Osteoblast (primary cell): ENCODE measurements at regions not wholly inside any gene's neighbourhood (a gene's known extent, or its start where the extent isn't known, plus 50 kb on each side); places are given as distances from the start of the nearest gene placed in this dataset.

ENCODE experiments used
- DNase-seq: peaks from one replicate; pipeline ENCODE4 v3.0.0; 2011; ENCODE audit warnings: low spot score, mixed read lengths; ENCODE audit not compliant: insufficient read length; ENCODE audit errors: missing footprints
- H2AFZ ChIP-seq: 2 replicates; pipeline ENCODE4 v1.6.0; 2011; ENCODE audit warnings: mild to moderate bottlenecking, low read length
- H3K27ac ChIP-seq: 2 replicates; pipeline ENCODE4 v1.5.1; 2011; ENCODE audit warnings: mild to moderate bottlenecking, low read depth, low read length, moderate library complexity
- H3K27me3 ChIP-seq: 2 replicates; pipeline ENCODE4 v1.6.0; 2012; ENCODE audit warnings: mild to moderate bottlenecking, control low read depth, inconsistent platforms, low read length, moderate library complexity; ENCODE audit not compliant: insufficient read depth
- H3K36me3 ChIP-seq: 2 replicates; pipeline ENCODE4 v1.5.1; 2011; ENCODE audit warnings: mild to moderate bottlenecking, low read length, control low read depth, moderate library complexity; ENCODE audit not compliant: insufficient read depth
- H3K4me1 ChIP-seq: 2 replicates; pipeline ENCODE4 v1.5.1; 2011; ENCODE audit warnings: mild to moderate bottlenecking, low read length, control low read depth, moderate library complexity; ENCODE audit not compliant: insufficient read depth
- H3K4me2 ChIP-seq: 2 replicates; pipeline ENCODE4 v1.6.0; 2011; ENCODE audit warnings: mild to moderate bottlenecking, low read length; ENCODE audit not compliant: insufficient read depth
- H3K4me3 ChIP-seq: fragments of 200-600 bp; sonication (generic); 3 replicates; pipeline ENCODE4 v1.5.1; 2012; ENCODE audit warnings: mild to moderate bottlenecking, low read length, inconsistent platforms; ENCODE audit not compliant: insufficient read depth
- H3K79me2 ChIP-seq: 2 replicates; pipeline ENCODE4 v1.6.0; 2012; ENCODE audit warnings: mild to moderate bottlenecking, low read length, control low read depth, inconsistent platforms; ENCODE audit not compliant: insufficient read depth
- H3K9me3 ChIP-seq: 2 replicates; pipeline ENCODE4 v1.5.1; 2011; ENCODE audit warnings: low read depth, low read length, control low read depth
- H4K20me1 ChIP-seq: 2 replicates; pipeline ENCODE4 v1.6.0; 2012; ENCODE audit warnings: mild to moderate bottlenecking, low read length, control low read depth; ENCODE audit not compliant: insufficient read depth
- CTCF ChIP-seq: IDR thresholded peaks from 2 replicates; pipeline ENCODE4 v1.5.1; 2011; ENCODE audit warnings: mild to moderate bottlenecking, low read depth, low read length, moderate library complexity; ENCODE audit errors: extremely low read depth

- no peaks in the 10 kb centered on the region for H3K27me3 ChIP-seq
- no peaks in the 10 kb centered on the region for H4K20me1 ChIP-seq
- DNase-seq: no peak
- H3K79me2 ChIP-seq: no peaks in the 10 kb centered on the region
- no peak overlapping the region for H3K4me3 ChIP-seq
- no peaks in the 10 kb centered on the region for H3K9me3 ChIP-seq
- H2AFZ ChIP-seq: no peak overlapping the region
- no peak for TF ChIP-seq CTCF
- no peaks in the 10 kb centered on the region for H3K4me1 ChIP-seq
- H3K36me3 ChIP-seq: no peaks in the 10 kb centered on the region
- no peak overlapping the region for H3K4me2 ChIP-seq
- H3K27ac ChIP-seq: no peak overlapping the region
These were observed 1176.2 kb downstream of the SUCLG1 start for GRCh38 chr2:83282841-83283240.

GRCh38 chr2:83282043-83282795 is 1176.9 kb downstream of the SUCLG1 start:
- H3K4me3 ChIP-seq: no peak overlapping the region
- no peak overlapping the region for H3K27ac ChIP-seq
- H3K79me2 ChIP-seq: no peaks in the 10 kb centered on the region
- H2AFZ ChIP-seq: no peak overlapping the region
- H3K9me3 ChIP-seq: no peaks in the 10 kb centered on the region
- H3K27me3 ChIP-seq: no peaks in the 10 kb centered on the region
- TF ChIP-seq CTCF: no peak
- H4K20me1 ChIP-seq: no peaks in the 10 kb centered on the region
- DNase-seq: no peak
- H3K4me2 ChIP-seq: no peak overlapping the region
- H3K4me1 ChIP-seq: no peaks in the 10 kb centered on the region
- no peaks in the 10 kb centered on the region for H3K36me3 ChIP-seq

- no peaks in the 10 kb centered on the region for H4K20me1 ChIP-seq
- H3K4me3 ChIP-seq: no peak overlapping the region
- no peak overlapping the region for H2AFZ ChIP-seq
- no peak overlapping the region for H3K27ac ChIP-seq
- no peak overlapping the region for H3K4me2 ChIP-seq
- DNase-seq: no peak
- H3K9me3 ChIP-seq: no peaks in the 10 kb centered on the region
- no peaks in the 10 kb centered on the region for H3K79me2 ChIP-seq
- no peaks in the 10 kb centered on the region for H3K27me3 ChIP-seq
- no peak for TF ChIP-seq CTCF
- H3K4me1 ChIP-seq: no peaks in the 10 kb centered on the region
- no peaks in the 10 kb centered on the region for H3K36me3 ChIP-seq
These were observed 1178.7 kb downstream of the SUCLG1 start for GRCh38 chr2:83280391-83280790.

- Histone ChIP-seq H3K4me1 (no peaks in the 10 kb centered on the region), H3K27me3 (no peaks in the 10 kb centered on the region), H3K79me2 (no peaks in the 10 kb centered on the region), H4K20me1 (no peaks in the 10 kb centered on the region), H3K4me3 (no peak overlapping the region), H3K36me3 (no peaks in the 10 kb centered on the region), H3K4me2 (no peak overlapping the region), H3K27ac (no peak overlapping the region), H3K9me3 (peaks cover 3% of the 10 kb centered on the region), H2AFZ (no peak overlapping the region)
- DNase-seq: no peak
- TF ChIP-seq CTCF: no peak
These were observed 1185.8 kb downstream of the SUCLG1 start for GRCh38 chr2:83273322-83273721.
